ENCODE measurements at regions not wholly inside any gene's neighbourhood (a gene's known extent, or its start where the extent isn't known, plus 50 kb on each side); places are given as distances from the start of the nearest gene placed in this dataset.

DNA sequence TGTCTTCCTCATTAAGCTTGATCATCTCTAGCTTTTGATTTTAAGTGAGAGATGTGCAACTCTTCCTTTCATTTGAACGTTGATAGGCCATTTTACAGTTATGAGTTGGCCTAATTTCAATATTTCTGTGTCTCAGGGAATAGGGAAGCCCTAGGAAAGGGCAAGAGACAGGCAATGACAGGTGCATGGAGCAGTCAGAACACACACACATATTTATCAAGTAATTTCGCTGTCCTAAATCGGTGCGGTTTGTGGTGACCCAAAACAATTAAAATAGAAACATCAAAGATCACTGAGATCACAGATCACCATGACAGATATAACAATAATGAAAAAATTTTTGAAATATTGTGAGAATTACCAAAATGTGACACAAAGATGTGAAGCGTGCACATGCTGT is 87.7 kb upstream of the LSM6 start:
- no peaks in the 10 kb centered on the region for H3K79me1 ChIP-seq (ENCODE audit: low read depth, low read length)
- H3K14ac ChIP-seq (ENCODE audit: insufficient read length) = no peak overlapping the region
- no peaks in the 10 kb centered on the region for H3K36me3 ChIP-seq (ENCODE audit: control insufficient read depth in 2 of 4, insufficient read depth in 4 of 4, low read length in 3 of 4)
- H2AFZ ChIP-seq (ENCODE audit: low read length) = 0 out of 2 replicates have a peak overlapping the region, but pooled peaks have one; percentile 8
- WGBS, 2 experiments (ENCODE audit: extremely low coverage in 1 of 2, insufficient coverage in 1 of 2, insufficient read length in 1 of 2, insufficient replicate concordance in 2 of 2, low coverage in 1 of 2, low lambda C conversion rate in 2 of 2, missing lambda C conversion rate in 1 of 2) = 77% methylated on average over 5 of the region's 5 CpGs; no CpG with 5 or more reads in 1 of the 2 experiments
- no peak overlapping the region for H3K56ac ChIP-seq (replicated peaks; ENCODE audit: insufficient read length, low read depth, low read length)
- POLR2A ChIA-PET (ENCODE audit: partially characterized antibody) = no interaction called here
- H2BK15ac ChIP-seq (ENCODE audit: low read length) = no peak overlapping the region
- CTCF ChIA-PET (ENCODE audit: partially characterized antibody) = interaction anchor here (3.9 kb wide), 1 partner anchor 8 kb away, joined by 18 read pairs; no protein-coding TSS in a partner anchor
- no peak overlapping the region for H4K91ac ChIP-seq (replicated peaks; ENCODE audit: insufficient read length, low read length)
- H3K23me2 ChIP-seq (ENCODE audit: low read depth, low read length) = no peaks in the 10 kb centered on the region; the same call in 1 of the 2 replicates
- DNase-seq (ENCODE audit: low read depth in 1 of 2, low spot score in 2 of 2) (no peak), FAIRE-seq (no peak)
- H3K79me2 ChIP-seq (ENCODE audit: control insufficient read depth in 1 of 2, insufficient read depth in 2 of 2, low read length in 2 of 2) = no peaks in the 10 kb centered on the region
- H2BK20ac ChIP-seq (ENCODE audit: low read length) = no peak overlapping the region
- no peaks in the 10 kb centered on the region for H3K4me1 ChIP-seq (replicated peaks in 1 of 4; ENCODE audit: control insufficient read depth in 3 of 4, insufficient read depth in 4 of 4, low read length in 3 of 4)
- H2BK5ac ChIP-seq (ENCODE audit: low read depth, low read length) = no peak overlapping the region
- no peak overlapping the region for H3K4me2 ChIP-seq (ENCODE audit: insufficient read depth in 1 of 2, low read depth in 2 of 2, low read length in 2 of 2)
- no peak overlapping the region for H3K23ac ChIP-seq (ENCODE audit: insufficient read length)
- no peak overlapping the region for H4K5ac ChIP-seq (ENCODE audit: insufficient read length, low read depth, low read length)
- H2AK5ac ChIP-seq (ENCODE audit: low read depth, low read length) = no peak overlapping the region
- TF ChIP-seq MAFK (IDR thresholded peaks at IDR 0.05; ENCODE audit: low read depth, low read length) = no peak
- TF ChIP-seq KDM1A (IDR thresholded peaks at IDR 0.05; ENCODE audit: borderline replicate concordance, low read length) = no peak
- TF ChIP-seq, protein P1, sequence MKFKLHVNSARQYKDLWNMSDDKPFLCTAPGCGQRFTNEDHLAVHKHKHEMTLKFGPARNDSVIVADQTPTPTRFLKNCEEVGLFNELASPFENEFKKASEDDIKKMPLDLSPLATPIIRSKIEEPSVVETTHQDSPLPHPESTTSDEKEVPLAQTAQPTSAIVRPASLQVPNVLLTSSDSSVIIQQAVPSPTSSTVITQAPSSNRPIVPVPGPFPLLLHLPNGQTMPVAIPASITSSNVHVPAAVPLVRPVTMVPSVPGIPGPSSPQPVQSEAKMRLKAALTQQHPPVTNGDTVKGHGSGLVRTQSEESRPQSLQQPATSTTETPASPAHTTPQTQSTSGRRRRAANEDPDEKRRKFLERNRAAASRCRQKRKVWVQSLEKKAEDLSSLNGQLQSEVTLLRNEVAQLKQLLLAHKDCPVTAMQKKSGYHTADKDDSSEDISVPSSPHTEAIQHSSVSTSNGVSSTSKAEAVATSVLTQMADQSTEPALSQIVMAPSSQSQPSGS (IDR thresholded peaks at IDR 0.05; ENCODE audit: low read length) = no peak
- no peak for TF ChIP-seq SUZ12 (IDR thresholded peaks at IDR 0.05; ENCODE audit: low read length)
- TF ChIP-seq TBP (IDR thresholded peaks at IDR 0.05; ENCODE audit: low read depth, low read length) = no peak
- TF ChIP-seq, protein P2, sequence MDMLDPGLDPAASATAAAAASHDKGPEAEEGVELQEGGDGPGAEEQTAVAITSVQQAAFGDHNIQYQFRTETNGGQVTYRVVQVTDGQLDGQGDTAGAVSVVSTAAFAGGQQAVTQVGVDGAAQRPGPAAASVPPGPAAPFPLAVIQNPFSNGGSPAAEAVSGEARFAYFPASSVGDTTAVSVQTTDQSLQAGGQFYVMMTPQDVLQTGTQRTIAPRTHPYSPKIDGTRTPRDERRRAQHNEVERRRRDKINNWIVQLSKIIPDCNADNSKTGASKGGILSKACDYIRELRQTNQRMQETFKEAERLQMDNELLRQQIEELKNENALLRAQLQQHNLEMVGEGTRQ (IDR thresholded peaks at IDR 0.05; ENCODE audit: low read length) = no peak
- TF ChIP-seq SIRT6 (IDR thresholded peaks at IDR 0.05; ENCODE audit: low read length) = no peak
- no peak for TF ChIP-seq TCF12 (IDR thresholded peaks at IDR 0.05; ENCODE audit: low read depth, low read length)
- no peak for TF ChIP-seq CHD2 (IDR thresholded peaks at IDR 0.05; ENCODE audit: low read length)
- TF ChIP-seq RNF2 (IDR thresholded peaks at IDR 0.05; ENCODE audit: borderline replicate concordance, low read depth, low read length, missing control alignments, poor library complexity, severe bottlenecking) = no peak
- TF ChIP-seq SRF (IDR thresholded peaks at IDR 0.05; ENCODE audit: low read depth, low read length) = no peak
- TF ChIP-seq PHF8 (conservative IDR thresholded peaks at IDR 0.05; ENCODE audit: low read depth, low read length) = no peak
- no peak overlapping the region for H3K27ac ChIP-seq (ENCODE audit: low read depth, low read length)
- no peak overlapping the region for H3K18ac ChIP-seq (ENCODE audit: extremely low read depth, low read length)
- no peak overlapping the region for H2BK12ac ChIP-seq (ENCODE audit: low read depth, low read length)
- no peak overlapping the region for H3K4ac ChIP-seq (replicated peaks; ENCODE audit: insufficient read length, low read depth, low read length)
- no peak overlapping the region for H4K8ac ChIP-seq (ENCODE audit: extremely low read depth, insufficient read depth, low read length)
- H3K9ac ChIP-seq (replicated peaks in 1 of 4; ENCODE audit: extremely low read depth in 1 of 4, low read depth in 3 of 4, low read length in 3 of 4) = no peak overlapping the region
- H3K4me3 ChIP-seq (ENCODE audit: extremely low read depth in 1 of 4, insufficient read depth in 2 of 4, low read depth in 3 of 4, low read length in 4 of 4) = no peak overlapping the region
- no peaks in the 10 kb centered on the region for H3K9me3 ChIP-seq (ENCODE audit: insufficient read depth in 2 of 2, low read depth in 1 of 2, low read length in 1 of 2)
- H2BK120ac ChIP-seq (replicated peaks; ENCODE audit: low read depth, low read length) = no peak overlapping the region
- H4K20me1 ChIP-seq (replicated peaks in 1 of 2; ENCODE audit: control insufficient read depth in 1 of 2, insufficient read depth in 2 of 2, low read length in 2 of 2) = no peaks in the 10 kb centered on the region
- H3K27me3 ChIP-seq (replicated peaks in 1 of 4; ENCODE audit: control insufficient read depth in 3 of 4, extremely low read depth in 1 of 4, insufficient read depth in 3 of 4, low read length in 3 of 4) = no peaks in the 10 kb centered on the region

Data from H1 (cell line).